K562 (cell line): ENCODE measurements at regions not wholly inside any gene's neighbourhood (a gene's known extent, or its start where the extent isn't known, plus 50 kb on each side); places are given as distances from the start of the nearest gene placed in this dataset.

Source experiments
- EP300 ChIP-seq: IDR thresholded peaks from 2 replicates; pipeline ENCODE4 v1.6.1; 2012; ENCODE audit warnings: low read length, improper control_type of control experiment
- NCOA6 ChIP-seq: fragments of 450-650 bp; IDR thresholded peaks from 2 replicates; pipeline ENCODE4 v1.6.1; 2017; ENCODE audit warnings: mild to moderate bottlenecking
- POLR2A ChIP-seq: fragments of 450-650 bp; conservative IDR thresholded peaks from 2 replicates; pipeline ENCODE4 v1.6.1; 2016
- PRPF4 ChIP-seq: fragments of 200-400 bp; formaldehyde crosslinking; IDR thresholded peaks from one replicate; pipeline ENCODE4 v1.6.1; 2017; ENCODE audit warnings: low read length, low read depth, mild to moderate bottlenecking; ENCODE audit not compliant: insufficient read depth, poor library complexity, severe bottlenecking
- TGIF2 ChIP-seq: sonication (generic); formaldehyde crosslinking; IDR thresholded peaks from 2 replicates; pipeline ENCODE4 v1.8.1; 2022; ENCODE audit warnings: mild to moderate bottlenecking, missing genetic modification reagents, moderate library complexity
- ZNF766 ChIP-seq: fragments of 200-800 bp; sonication (Bioruptor generic); conservative IDR thresholded peaks from 2 replicates; pipeline ENCODE4 v1.6.1; 2016; ENCODE audit warnings: missing genetic modification characterization, missing compliant biosample characterization
- TF ChIP-seq, protein P1 (sequence below): fragments of 450-650 bp; formaldehyde crosslinking; IDR thresholded peaks from 2 replicates; pipeline ENCODE4 v1.4.0; 2022; ENCODE audit warnings: missing genetic modification characterization
- TF ChIP-seq, protein P2 (sequence below): fragments of 450-650 bp; formaldehyde crosslinking; IDR thresholded peaks from 2 replicates; pipeline ENCODE4 v1.4.0; 2020; ENCODE audit warnings: mild to moderate bottlenecking, moderate library complexity
- TF ChIP-seq, protein P3 (sequence below), 2 experiments: fragments of 450-650 bp in 1 of 2; sonication (generic) in 1 of 2; formaldehyde crosslinking in 1 of 2; IDR thresholded peaks in 1 of 2; conservative IDR thresholded peaks in 1 of 2; 2 replicates each; pipeline versions ENCODE4 v1.6.1 to v1.8.1; 2016 to 2023; ENCODE audit warnings: mild to moderate bottlenecking in 2 of 2, moderate library complexity in 2 of 2, inconsistent platforms in 1 of 2, missing genetic modification reagents in 1 of 2
- TF ChIP-seq, protein P4 (sequence below), 3 experiments: IDR thresholded peaks in 2 of 3; conservative IDR thresholded peaks in 1 of 3; 2 replicates each; pipeline ENCODE4 v1.5.1; 2011 to 2012; ENCODE audit warnings: low read length in 3 of 3, mild to moderate bottlenecking in 3 of 3, control low read depth in 2 of 3, improper control_type of control experiment in 1 of 3, inconsistent platforms in 1 of 3, low read depth in 1 of 3, mixed read lengths in 1 of 3, moderate library complexity in 1 of 3; ENCODE audit not compliant: insufficient read depth in 2 of 3
- TF ChIP-seq, protein P5 (sequence below), 2 experiments: fragments of 450-650 bp in 1 of 2; IDR thresholded peaks; 2 replicates each; pipeline ENCODE4 v1.6.1; 2011 to 2017; ENCODE audit warnings: low read depth in 2 of 2, antibody characterized with exemption in 1 of 2, borderline replicate concordance in 1 of 2, low read length in 1 of 2, mild to moderate bottlenecking in 1 of 2, mixed read lengths in 1 of 2; ENCODE audit not compliant: control insufficient read depth in 1 of 2

DNA sequence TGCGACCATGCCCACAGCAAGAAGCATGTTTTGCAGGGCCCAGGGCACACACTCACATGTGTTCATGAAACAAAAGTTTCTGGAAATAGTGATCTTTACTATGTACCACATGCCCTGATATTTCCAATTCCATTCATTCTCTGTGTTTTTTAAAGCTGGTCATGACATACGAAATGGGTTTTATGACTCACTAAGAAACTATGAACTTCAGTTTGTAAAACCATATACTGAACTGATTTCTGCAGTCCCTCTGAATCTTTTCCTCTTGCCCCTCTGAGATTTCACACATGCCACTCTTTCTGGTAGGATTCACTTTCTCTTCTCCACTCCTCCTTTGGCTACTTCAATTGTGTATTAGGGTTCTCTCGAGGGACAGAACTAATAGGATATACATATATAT, 416.1 kb upstream of the TRPC7 start:
- TF ChIP-seq NCOA6 (no peak), POLR2A (no peak), TGIF2 (CRISPR knock-in tag) (no peak), ZNF766 (no peak), PRPF4 (no peak), EP300 (no peak)
- TF ChIP-seq, protein P1, sequence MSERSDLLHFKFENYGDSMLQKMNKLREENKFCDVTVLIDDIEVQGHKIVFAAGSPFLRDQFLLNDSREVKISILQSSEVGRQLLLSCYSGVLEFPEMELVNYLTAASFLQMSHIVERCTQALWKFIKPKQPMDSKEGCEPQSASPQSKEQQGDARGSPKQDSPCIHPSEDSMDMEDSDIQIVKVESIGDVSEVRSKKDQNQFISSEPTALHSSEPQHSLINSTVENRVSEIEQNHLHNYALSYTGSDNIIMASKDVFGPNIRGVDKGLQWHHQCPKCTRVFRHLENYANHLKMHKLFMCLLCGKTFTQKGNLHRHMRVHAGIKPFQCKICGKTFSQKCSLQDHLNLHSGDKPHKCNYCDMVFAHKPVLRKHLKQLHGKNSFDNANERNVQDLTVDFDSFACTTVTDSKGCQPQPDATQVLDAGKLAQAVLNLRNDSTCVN (CRISPR knock-in tag) = no peak
- TF ChIP-seq, protein P2, sequence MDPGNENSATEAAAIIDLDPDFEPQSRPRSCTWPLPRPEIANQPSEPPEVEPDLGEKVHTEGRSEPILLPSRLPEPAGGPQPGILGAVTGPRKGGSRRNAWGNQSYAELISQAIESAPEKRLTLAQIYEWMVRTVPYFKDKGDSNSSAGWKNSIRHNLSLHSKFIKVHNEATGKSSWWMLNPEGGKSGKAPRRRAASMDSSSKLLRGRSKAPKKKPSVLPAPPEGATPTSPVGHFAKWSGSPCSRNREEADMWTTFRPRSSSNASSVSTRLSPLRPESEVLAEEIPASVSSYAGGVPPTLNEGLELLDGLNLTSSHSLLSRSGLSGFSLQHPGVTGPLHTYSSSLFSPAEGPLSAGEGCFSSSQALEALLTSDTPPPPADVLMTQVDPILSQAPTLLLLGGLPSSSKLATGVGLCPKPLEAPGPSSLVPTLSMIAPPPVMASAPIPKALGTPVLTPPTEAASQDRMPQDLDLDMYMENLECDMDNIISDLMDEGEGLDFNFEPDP = no peak
- TF ChIP-seq, protein P3, sequence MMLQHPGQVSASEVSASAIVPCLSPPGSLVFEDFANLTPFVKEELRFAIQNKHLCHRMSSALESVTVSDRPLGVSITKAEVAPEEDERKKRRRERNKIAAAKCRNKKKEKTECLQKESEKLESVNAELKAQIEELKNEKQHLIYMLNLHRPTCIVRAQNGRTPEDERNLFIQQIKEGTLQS (IDR thresholded peaks at IDR 0.05) = no peak
- TF ChIP-seq, protein P3 (CRISPR knock-in tag; conservative IDR thresholded peaks at IDR 0.05) = no peak
- TF ChIP-seq, protein P4, sequence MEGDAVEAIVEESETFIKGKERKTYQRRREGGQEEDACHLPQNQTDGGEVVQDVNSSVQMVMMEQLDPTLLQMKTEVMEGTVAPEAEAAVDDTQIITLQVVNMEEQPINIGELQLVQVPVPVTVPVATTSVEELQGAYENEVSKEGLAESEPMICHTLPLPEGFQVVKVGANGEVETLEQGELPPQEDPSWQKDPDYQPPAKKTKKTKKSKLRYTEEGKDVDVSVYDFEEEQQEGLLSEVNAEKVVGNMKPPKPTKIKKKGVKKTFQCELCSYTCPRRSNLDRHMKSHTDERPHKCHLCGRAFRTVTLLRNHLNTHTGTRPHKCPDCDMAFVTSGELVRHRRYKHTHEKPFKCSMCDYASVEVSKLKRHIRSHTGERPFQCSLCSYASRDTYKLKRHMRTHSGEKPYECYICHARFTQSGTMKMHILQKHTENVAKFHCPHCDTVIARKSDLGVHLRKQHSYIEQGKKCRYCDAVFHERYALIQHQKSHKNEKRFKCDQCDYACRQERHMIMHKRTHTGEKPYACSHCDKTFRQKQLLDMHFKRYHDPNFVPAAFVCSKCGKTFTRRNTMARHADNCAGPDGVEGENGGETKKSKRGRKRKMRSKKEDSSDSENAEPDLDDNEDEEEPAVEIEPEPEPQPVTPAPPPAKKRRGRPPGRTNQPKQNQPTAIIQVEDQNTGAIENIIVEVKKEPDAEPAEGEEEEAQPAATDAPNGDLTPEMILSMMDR (IDR thresholded peaks at IDR 0.05 in 2 of 3, conservative IDR thresholded peaks at IDR 0.05 in 1 of 3; ENCODE audit: insufficient read depth in 2 of 3, low read depth in 1 of 3, low read length in 3 of 3) = no peak
- TF ChIP-seq, protein P5, sequence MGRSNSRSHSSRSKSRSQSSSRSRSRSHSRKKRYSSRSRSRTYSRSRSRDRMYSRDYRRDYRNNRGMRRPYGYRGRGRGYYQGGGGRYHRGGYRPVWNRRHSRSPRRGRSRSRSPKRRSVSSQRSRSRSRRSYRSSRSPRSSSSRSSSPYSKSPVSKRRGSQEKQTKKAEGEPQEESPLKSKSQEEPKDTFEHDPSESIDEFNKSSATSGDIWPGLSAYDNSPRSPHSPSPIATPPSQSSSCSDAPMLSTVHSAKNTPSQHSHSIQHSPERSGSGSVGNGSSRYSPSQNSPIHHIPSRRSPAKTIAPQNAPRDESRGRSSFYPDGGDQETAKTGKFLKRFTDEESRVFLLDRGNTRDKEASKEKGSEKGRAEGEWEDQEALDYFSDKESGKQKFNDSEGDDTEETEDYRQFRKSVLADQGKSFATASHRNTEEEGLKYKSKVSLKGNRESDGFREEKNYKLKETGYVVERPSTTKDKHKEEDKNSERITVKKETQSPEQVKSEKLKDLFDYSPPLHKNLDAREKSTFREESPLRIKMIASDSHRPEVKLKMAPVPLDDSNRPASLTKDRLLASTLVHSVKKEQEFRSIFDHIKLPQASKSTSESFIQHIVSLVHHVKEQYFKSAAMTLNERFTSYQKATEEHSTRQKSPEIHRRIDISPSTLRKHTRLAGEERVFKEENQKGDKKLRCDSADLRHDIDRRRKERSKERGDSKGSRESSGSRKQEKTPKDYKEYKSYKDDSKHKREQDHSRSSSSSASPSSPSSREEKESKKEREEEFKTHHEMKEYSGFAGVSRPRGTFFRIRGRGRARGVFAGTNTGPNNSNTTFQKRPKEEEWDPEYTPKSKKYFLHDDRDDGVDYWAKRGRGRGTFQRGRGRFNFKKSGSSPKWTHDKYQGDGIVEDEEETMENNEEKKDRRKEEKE (IDR thresholded peaks at IDR 0.05; ENCODE audit: borderline replicate concordance in 1 of 2, control insufficient read depth in 1 of 2, low read depth in 2 of 2, low read length in 1 of 2) = no peak
